Breast epithelium (tissue), 3 donors: ENCODE measurements at regions not wholly inside any gene's neighbourhood (a gene's known extent, or its start where the extent isn't known, plus 50 kb on each side); places are given as distances from the start of the nearest gene placed in this dataset.

Source experiments
- CTCF ChIP-seq, 3 donors: fragments of 450-650 bp; IDR thresholded peaks; one replicate each; pipeline ENCODE4 v1.5.1; 2016 to 2017; ENCODE audit warnings: antibody characterized with exemption in 3 of 3, mild to moderate bottlenecking in 3 of 3, moderate library complexity in 3 of 3
- POLR2A ChIP-seq: fragments of 450-650 bp; IDR thresholded peaks from one replicate; pipeline ENCODE4 v1.6.1; 2016; ENCODE audit warnings: antibody characterized with exemption, mild to moderate bottlenecking, moderate library complexity
- POLR2AphosphoS5 ChIP-seq, 3 donors: sonication (generic); formaldehyde crosslinking; IDR thresholded peaks; one replicate each; pipeline ENCODE4 v1.6.1; 2017; ENCODE audit warnings: antibody characterized with exemption in 3 of 3

GRCh38 chr12:91952916-91953315, 192.7 kb downstream of the BTG1 start:
- TF ChIP-seq CTCF (IDR thresholded peaks at IDR 0.05), result no peak
- TF ChIP-seq POLR2A, result no peak
- no peak for TF ChIP-seq POLR2AphosphoS5 (IDR thresholded peaks at IDR 0.05)
